ENCODE measurements at regions not wholly inside any gene's neighbourhood (a gene's known extent, or its start where the extent isn't known, plus 50 kb on each side); places are given as distances from the start of the nearest gene placed in this dataset.

DNA sequence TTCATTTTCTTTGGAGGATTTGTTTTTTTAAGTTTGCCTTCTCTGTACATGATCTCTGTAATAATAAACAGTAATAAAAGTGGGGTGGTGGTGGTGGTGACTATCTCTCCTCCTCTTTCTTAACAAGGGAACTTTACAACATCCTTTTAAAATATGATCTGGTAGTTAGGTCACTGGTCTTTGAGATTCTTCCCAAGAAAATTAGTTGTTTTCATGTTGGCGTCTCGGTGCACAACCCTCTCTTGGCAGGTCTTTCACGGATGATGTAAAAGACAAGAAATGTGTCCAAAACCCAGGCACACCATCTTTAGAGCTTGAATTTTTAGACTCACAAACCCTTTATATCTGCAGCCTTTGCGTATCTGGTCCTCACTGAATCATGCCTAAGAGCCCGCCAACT, 488.5 kb upstream of the TBX3 start (continued):
- TF ChIP-seq, protein P1, sequence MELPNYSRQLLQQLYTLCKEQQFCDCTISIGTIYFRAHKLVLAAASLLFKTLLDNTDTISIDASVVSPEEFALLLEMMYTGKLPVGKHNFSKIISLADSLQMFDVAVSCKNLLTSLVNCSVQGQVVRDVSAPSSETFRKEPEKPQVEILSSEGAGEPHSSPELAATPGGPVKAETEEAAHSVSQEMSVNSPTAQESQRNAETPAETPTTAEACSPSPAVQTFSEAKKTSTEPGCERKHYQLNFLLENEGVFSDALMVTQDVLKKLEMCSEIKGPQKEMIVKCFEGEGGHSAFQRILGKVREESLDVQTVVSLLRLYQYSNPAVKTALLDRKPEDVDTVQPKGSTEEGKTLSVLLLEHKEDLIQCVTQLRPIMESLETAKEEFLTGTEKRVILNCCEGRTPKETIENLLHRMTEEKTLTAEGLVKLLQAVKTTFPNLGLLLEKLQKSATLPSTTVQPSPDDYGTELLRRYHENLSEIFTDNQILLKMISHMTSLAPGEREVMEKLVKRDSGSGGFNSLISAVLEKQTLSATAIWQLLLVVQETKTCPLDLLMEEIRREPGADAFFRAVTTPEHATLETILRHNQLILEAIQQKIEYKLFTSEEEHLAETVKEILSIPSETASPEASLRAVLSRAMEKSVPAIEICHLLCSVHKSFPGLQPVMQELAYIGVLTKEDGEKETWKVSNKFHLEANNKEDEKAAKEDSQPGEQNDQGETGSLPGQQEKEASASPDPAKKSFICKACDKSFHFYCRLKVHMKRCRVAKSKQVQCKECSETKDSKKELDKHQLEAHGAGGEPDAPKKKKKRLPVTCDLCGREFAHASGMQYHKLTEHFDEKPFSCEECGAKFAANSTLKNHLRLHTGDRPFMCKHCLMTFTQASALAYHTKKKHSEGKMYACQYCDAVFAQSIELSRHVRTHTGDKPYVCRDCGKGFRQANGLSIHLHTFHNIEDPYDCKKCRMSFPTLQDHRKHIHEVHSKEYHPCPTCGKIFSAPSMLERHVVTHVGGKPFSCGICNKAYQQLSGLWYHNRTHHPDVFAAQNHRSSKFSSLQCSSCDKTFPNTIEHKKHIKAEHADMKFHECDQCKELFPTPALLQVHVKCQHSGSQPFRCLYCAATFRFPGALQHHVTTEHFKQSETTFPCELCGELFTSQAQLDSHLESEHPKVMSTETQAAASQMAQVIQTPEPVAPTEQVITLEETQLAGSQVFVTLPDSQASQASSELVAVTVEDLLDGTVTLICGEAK (IDR thresholded peaks at IDR 0.05) = no peak
- TF ChIP-seq, protein P1 (CRISPR knock-in tag; IDR thresholded peaks at IDR 0.05) = no peak

DNA sequence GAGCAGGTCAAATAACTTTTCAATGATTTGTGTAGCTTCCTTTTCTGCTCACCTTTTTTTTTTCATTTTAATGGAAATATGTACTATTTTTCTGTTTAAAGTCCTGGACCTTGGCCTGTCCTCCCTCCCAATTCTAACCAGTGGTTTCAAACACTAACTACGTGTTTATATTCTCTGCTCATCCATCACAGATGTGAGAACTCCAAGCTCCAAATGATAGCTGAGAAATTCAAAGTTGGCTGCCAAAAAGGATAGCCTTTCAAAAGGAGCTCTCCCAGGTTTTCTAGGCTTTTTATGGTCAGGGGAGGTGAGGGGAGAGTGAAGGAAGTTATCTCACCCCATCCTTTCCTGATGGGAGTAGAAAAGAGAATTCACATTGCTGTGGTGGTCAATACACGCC, 486.0 kb upstream of the TBX3 start:
- no peaks in the 10 kb centered on the region for H3K36me3 ChIP-seq (ENCODE audit: control insufficient read depth, insufficient read depth, low read length)
- no peak overlapping the region for H3K9ac ChIP-seq (ENCODE audit: insufficient read depth in 1 of 2, low read depth in 2 of 2, low read length in 2 of 2)
- ChIA-PET CTCF (ENCODE audit: low intra/inter-chr PET ratio) (no interaction called here), POLR2A (interaction anchor here (1.2 kb wide), 1 partner anchor 10 kb away, joined by 4 read pairs; no protein-coding TSS in a partner anchor)
- WGBS (ENCODE audit: insufficient coverage, low coverage, missing lambda C conversion rate) = 0% methylated on average over 2 of the region's 2 CpGs
- no peak overlapping the region for H3K4me2 ChIP-seq (ENCODE audit: insufficient read depth, low read length)
- H4K20me1 ChIP-seq (replicated peaks; ENCODE audit: control insufficient read depth, insufficient read depth, low read length) = no peaks in the 10 kb centered on the region
- H3K27ac ChIP-seq (ENCODE audit: extremely low read depth, low read depth, low read length) = no peak overlapping the region
- H3K79me2 ChIP-seq (ENCODE audit: control insufficient read depth, insufficient read depth, low read length) = no peaks in the 10 kb centered on the region
- no peak overlapping the region for H2AFZ ChIP-seq (ENCODE audit: low read depth, low read length)
- no peaks in the 10 kb centered on the region for H3K4me1 ChIP-seq (replicated peaks in 1 of 2; ENCODE audit: control insufficient read depth in 2 of 2, insufficient read depth in 2 of 2, low read length in 2 of 2)
- no TSS peak for BruUV-seq (replicated peaks)
- ATAC-seq (no peak), DNase-seq (ENCODE audit: extremely low read depth in 1 of 4, low spot score in 3 of 4) (no peak), FAIRE-seq (no peak)
- no peaks in the 10 kb centered on the region; a peak in 1 of 5 replicates for H3K27me3 ChIP-seq (ENCODE audit: control insufficient read depth in 2 of 2, insufficient read depth in 2 of 2, low read length in 2 of 2)
- no peaks in the 10 kb centered on the region for H3K9me1 ChIP-seq (ENCODE audit: control insufficient read depth, insufficient read depth, low read length)
- H3K4me3 ChIP-seq = no peak overlapping the region
- in situ Hi-C loops (cut with MboI) = no loop called here
- H3K9me3 ChIP-seq (replicated peaks; ENCODE audit: control insufficient read depth, insufficient read depth, low read depth, low read length) = no peaks in the 10 kb centered on the region
- intact Hi-C loops (cut with micrococcal nuclease) = no loop called here
- TF ChIP-seq, protein P2, sequence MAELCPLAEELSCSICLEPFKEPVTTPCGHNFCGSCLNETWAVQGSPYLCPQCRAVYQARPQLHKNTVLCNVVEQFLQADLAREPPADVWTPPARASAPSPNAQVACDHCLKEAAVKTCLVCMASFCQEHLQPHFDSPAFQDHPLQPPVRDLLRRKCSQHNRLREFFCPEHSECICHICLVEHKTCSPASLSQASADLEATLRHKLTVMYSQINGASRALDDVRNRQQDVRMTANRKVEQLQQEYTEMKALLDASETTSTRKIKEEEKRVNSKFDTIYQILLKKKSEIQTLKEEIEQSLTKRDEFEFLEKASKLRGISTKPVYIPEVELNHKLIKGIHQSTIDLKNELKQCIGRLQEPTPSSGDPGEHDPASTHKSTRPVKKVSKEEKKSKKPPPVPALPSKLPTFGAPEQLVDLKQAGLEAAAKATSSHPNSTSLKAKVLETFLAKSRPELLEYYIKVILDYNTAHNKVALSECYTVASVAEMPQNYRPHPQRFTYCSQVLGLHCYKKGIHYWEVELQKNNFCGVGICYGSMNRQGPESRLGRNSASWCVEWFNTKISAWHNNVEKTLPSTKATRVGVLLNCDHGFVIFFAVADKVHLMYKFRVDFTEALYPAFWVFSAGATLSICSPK (IDR thresholded peaks at IDR 0.05; ENCODE audit: borderline replicate concordance) = no peak
- TF ChIP-seq GABPB1 (CRISPR knock-in tag; IDR thresholded peaks at IDR 0.05) (no peak), RAD51 (IDR thresholded peaks at IDR 0.05; ENCODE audit: borderline replicate concordance, low read depth) (no peak), XRCC4 (IDR thresholded peaks at IDR 0.05; ENCODE audit: extremely low read depth, insufficient read depth, insufficient read length) (no peak)
- TF ChIP-seq, protein P3, sequence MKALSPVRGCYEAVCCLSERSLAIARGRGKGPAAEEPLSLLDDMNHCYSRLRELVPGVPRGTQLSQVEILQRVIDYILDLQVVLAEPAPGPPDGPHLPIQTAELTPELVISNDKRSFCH (CRISPR knock-in tag; IDR thresholded peaks at IDR 0.05) = no peak
- TF ChIP-seq, protein P3 (tag; IDR thresholded peaks at IDR 0.05) = no peak
- TF ChIP-seq, protein P4, sequence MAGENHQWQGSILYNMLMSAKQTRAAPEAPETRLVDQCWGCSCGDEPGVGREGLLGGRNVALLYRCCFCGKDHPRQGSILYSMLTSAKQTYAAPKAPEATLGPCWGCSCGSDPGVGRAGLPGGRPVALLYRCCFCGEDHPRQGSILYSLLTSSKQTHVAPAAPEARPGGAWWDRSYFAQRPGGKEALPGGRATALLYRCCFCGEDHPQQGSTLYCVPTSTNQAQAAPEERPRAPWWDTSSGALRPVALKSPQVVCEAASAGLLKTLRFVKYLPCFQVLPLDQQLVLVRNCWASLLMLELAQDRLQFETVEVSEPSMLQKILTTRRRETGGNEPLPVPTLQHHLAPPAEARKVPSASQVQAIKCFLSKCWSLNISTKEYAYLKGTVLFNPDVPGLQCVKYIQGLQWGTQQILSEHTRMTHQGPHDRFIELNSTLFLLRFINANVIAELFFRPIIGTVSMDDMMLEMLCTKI (IDR thresholded peaks at IDR 0.05; ENCODE audit: partially characterized antibody) = no peak

Measured in K562 (cell line).